Prostate gland (tissue), 2 donors: ENCODE measurements at regions not wholly inside any gene's neighbourhood (a gene's known extent, or its start where the extent isn't known, plus 50 kb on each side); places are given as distances from the start of the nearest gene placed in this dataset.

Experiments
- POLR2A ChIP-seq: fragments of 450-650 bp; IDR thresholded peaks from one replicate; pipeline ENCODE4 v1.6.1; 2016; ENCODE audit warnings: antibody characterized with exemption, mild to moderate bottlenecking
- TF ChIP-seq, protein P1 (sequence below), 4 experiments: fragments of 200-600 bp in 2 of 4; fragments of 450-650 bp in 2 of 4; sonication (generic) in 2 of 4; IDR thresholded peaks; 1 replicate in 3 of 4; 2 replicates in 1 of 4; pipeline ENCODE4 v1.5.1; 2016 to 2019; ENCODE audit warnings: antibody characterized with exemption in 4 of 4, mild to moderate bottlenecking in 2 of 4, moderate library complexity in 2 of 4

DNA sequence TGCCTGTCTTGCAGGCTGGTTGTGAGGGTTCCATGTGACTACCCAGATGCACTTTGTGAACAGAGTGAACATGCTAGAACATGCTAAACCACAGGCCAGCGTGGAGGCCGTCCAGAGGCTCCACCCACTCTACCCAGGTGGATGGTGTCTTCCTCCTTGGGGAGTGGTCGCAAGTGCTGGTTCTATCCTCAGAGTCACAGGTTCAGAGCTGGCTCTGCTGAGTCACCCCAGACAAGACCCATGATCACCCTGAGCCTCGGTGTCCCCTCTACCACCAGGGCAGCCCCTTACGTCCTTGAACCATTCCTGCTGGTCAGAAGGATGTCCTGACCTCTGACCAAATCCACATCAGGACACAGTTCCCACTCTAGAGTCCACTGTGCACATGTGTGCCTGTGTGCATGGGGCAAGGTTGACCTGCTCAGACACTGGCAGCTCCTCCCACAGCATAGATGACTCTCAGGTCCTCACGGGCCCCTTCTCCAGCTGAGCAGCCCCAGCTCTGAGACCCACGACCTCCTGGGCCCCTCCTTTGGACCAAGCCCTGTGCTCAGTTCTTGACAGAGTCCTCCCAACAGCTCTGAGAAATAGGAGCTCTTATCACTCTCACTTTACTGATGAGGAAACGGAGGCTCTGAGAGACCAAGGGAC is 391.8 kb downstream of the MATN1 start:
- TF ChIP-seq, protein P1, sequence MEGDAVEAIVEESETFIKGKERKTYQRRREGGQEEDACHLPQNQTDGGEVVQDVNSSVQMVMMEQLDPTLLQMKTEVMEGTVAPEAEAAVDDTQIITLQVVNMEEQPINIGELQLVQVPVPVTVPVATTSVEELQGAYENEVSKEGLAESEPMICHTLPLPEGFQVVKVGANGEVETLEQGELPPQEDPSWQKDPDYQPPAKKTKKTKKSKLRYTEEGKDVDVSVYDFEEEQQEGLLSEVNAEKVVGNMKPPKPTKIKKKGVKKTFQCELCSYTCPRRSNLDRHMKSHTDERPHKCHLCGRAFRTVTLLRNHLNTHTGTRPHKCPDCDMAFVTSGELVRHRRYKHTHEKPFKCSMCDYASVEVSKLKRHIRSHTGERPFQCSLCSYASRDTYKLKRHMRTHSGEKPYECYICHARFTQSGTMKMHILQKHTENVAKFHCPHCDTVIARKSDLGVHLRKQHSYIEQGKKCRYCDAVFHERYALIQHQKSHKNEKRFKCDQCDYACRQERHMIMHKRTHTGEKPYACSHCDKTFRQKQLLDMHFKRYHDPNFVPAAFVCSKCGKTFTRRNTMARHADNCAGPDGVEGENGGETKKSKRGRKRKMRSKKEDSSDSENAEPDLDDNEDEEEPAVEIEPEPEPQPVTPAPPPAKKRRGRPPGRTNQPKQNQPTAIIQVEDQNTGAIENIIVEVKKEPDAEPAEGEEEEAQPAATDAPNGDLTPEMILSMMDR (IDR thresholded peaks at IDR 0.05): no peak
- no peak for TF ChIP-seq POLR2A
